Tibial nerve (tissue), 4 donors: ENCODE measurements at regions not wholly inside any gene's neighbourhood (a gene's known extent, or its start where the extent isn't known, plus 50 kb on each side); places are given as distances from the start of the nearest gene placed in this dataset.

Experiments used
- DNase-seq, 2 donors: peaks; one replicate each; pipeline ENCODE4 v3.0.0-alpha.2; 2019; ENCODE audit warnings: low spot score in 2 of 2
- H3K27ac ChIP-seq, 4 donors: fragments of 200-600 bp; sonication (generic) in 3 of 4; one replicate each; pipeline ENCODE4 v1.5.1; 2017 to 2019; ENCODE audit warnings: mild to moderate bottlenecking in 1 of 4
- H3K27me3 ChIP-seq, 2 donors: fragments of 200-600 bp; sonication (generic) in 1 of 2; one replicate each; pipeline versions ENCODE4 v1.5.1 to v1.6.0; 2017 to 2019
- H3K36me3 ChIP-seq, 3 donors: fragments of 200-600 bp; sonication (generic); one replicate each; pipeline ENCODE4 v1.5.1; 2018 to 2019
- H3K4me1 ChIP-seq, 4 donors: fragments of 200-600 bp; sonication (generic) in 3 of 4; one replicate each; pipeline ENCODE4 v1.5.1; 2017 to 2019
- H3K4me3 ChIP-seq, 4 donors: fragments of 200-600 bp; sonication (generic) in 3 of 4; one replicate each; pipeline ENCODE4 v1.5.1; 2017 to 2019; ENCODE audit warnings: mild to moderate bottlenecking in 1 of 4, moderate library complexity in 1 of 4
- H3K9me3 ChIP-seq, 4 donors: fragments of 200-600 bp; sonication (generic) in 3 of 4; one replicate each; pipeline ENCODE4 v1.5.1; 2017 to 2019
- CTCF ChIP-seq, 5 experiments: fragments of 200-600 bp in 3 of 5; fragments of 450-650 bp in 2 of 5; sonication (generic) in 3 of 5; IDR thresholded peaks; one replicate each; pipeline ENCODE4 v1.5.1; 2016 to 2019; ENCODE audit warnings: antibody characterized with exemption in 5 of 5, mild to moderate bottlenecking in 3 of 5, moderate library complexity in 2 of 5
- EP300 ChIP-seq, 2 donors: sonication (generic); formaldehyde crosslinking; IDR thresholded peaks; one replicate each; pipeline ENCODE4 v1.6.1; 2017; ENCODE audit warnings: antibody characterized with exemption in 2 of 2, mild to moderate bottlenecking in 1 of 2
- POLR2A ChIP-seq, 2 donors: fragments of 450-650 bp; IDR thresholded peaks; one replicate each; pipeline ENCODE4 v1.6.1; 2017; ENCODE audit warnings: antibody characterized with exemption in 2 of 2, mild to moderate bottlenecking in 2 of 2, moderate library complexity in 2 of 2
- WGBS, 2 donors: methylation state at CpG; one replicate each; pipeline ENCODE4 v1.1.5; 2018; 5-methylcytosine and 5-hydroxymethylcytosine counted together

- no peak for TF ChIP-seq CTCF (IDR thresholded peaks at IDR 0.05)
- TF ChIP-seq POLR2A (IDR thresholded peaks at IDR 0.05): no peak
- TF ChIP-seq EP300 (IDR thresholded peaks at IDR 0.05): no peak
- Histone ChIP-seq H3K27me3 (no peaks in the 10 kb centered on the region), H3K4me1 (peaks cover 0 to 15% (median 6%) of the 10 kb centered on the region in 4 donors), H3K9me3 (no peaks in the 10 kb centered on the region), H3K4me3 (no peak overlapping the region), H3K36me3 (no peaks in the 10 kb centered on the region), H3K27ac (peak overlapping the region in 1 of 4 donors; percentile 77)
- WGBS, 2 donors: 37 to 42% methylated on average over 6 of the region's 6 CpGs
- DNase-seq: no peak
Measured at GRCh38 chr2:181305301-181306123, 151.7 kb upstream of the ITGA4 start.

DNA sequence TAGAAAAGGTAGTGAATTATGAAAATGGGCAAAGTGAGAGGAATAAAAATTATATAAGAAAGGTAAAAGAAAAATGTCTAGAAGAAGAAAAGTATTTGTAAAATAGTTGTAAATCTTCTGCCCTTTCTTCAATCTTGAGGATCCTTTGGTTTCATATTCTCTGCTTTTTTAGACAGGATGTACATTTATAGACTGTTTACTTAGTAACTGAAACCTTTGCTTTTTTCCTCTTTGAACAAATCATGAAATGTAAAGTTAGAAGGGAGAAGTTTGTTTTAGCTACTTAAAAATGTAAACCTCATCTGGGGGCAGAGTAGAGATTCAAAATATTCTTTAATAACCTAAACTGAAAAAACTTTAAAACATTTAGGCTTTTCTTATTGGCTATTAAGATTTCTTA is 150.4 kb upstream of the ITGA4 start:
- Histone ChIP-seq H3K4me1 (peaks cover 0 to 15% (median 6%) of the 10 kb centered on the region in 4 donors), H3K9me3 (no peaks in the 10 kb centered on the region), H3K36me3 (no peaks in the 10 kb centered on the region), H3K4me3 (no peak overlapping the region), H3K27me3 (no peaks in the 10 kb centered on the region), H3K27ac (peak overlapping the region in 1 of 4 donors; percentile 77)
- no peak for DNase-seq
- no peak for TF ChIP-seq POLR2A (IDR thresholded peaks at IDR 0.05)
- no peak for TF ChIP-seq EP300 (IDR thresholded peaks at IDR 0.05)
- TF ChIP-seq CTCF (IDR thresholded peaks at IDR 0.05): no peak

- TF ChIP-seq EP300 (IDR thresholded peaks at IDR 0.05) (no peak), CTCF (IDR thresholded peaks at IDR 0.05) (no peak), POLR2A (IDR thresholded peaks at IDR 0.05) (no peak)
Measured at GRCh38 chr2:181307203-181307991, 149.8 kb upstream of the ITGA4 start.

GRCh38 chr2:181308766-181309515 is 148.2 kb upstream of the ITGA4 start:
- no peak overlapping the region for H3K4me3 ChIP-seq
- 63 to 73% methylated on average over 5 of the region's 5 CpGs for WGBS, 2 donors
- H3K27ac ChIP-seq: peak overlapping the region in 2 of 4 donors; percentile 20 to 77
- no peak for DNase-seq
- no peaks in the 10 kb centered on the region for H3K27me3 ChIP-seq
- H3K4me1 ChIP-seq: peaks cover 0 to 15% (median 6%) of the 10 kb centered on the region in 4 donors
- H3K36me3 ChIP-seq: no peaks in the 10 kb centered on the region
- no peak for TF ChIP-seq POLR2A (IDR thresholded peaks at IDR 0.05)
- no peak for TF ChIP-seq CTCF (IDR thresholded peaks at IDR 0.05)
- TF ChIP-seq EP300 (IDR thresholded peaks at IDR 0.05): no peak
- no peaks in the 10 kb centered on the region for H3K9me3 ChIP-seq

More at GRCh38 chr2:181307203-181307991, 149.8 kb upstream of the ITGA4 start:
- Histone ChIP-seq H3K27ac (peak overlapping the region in 1 of 4 donors; percentile 77), H3K4me3 (no peak overlapping the region), H3K4me1 (peaks cover 0 to 15% (median 6%) of the 10 kb centered on the region in 4 donors), H3K36me3 (no peaks in the 10 kb centered on the region), H3K27me3 (no peaks in the 10 kb centered on the region), H3K9me3 (no peaks in the 10 kb centered on the region)
- WGBS, 2 donors: 80 to 83% methylated on average over 7 of the region's 7 CpGs
- DNase-seq: no peak
